Esophagus muscularis mucosa (tissue), 3 donors: ENCODE measurements at regions not wholly inside any gene's neighbourhood (a gene's known extent, or its start where the extent isn't known, plus 50 kb on each side); places are given as distances from the start of the nearest gene placed in this dataset.

Experiments
- POLR2A ChIP-seq: fragments of 450-650 bp; IDR thresholded peaks from one replicate; pipeline ENCODE4 v1.6.1; 2017; ENCODE audit warnings: antibody characterized with exemption, moderate library complexity, mild to moderate bottlenecking, low read depth
- TF ChIP-seq, protein P1 (sequence below), 3 experiments: fragments of 200-600 bp in 2 of 3; fragments of 450-650 bp in 1 of 3; sonication (generic) in 2 of 3; IDR thresholded peaks; one replicate each; pipeline ENCODE4 v1.5.1; 2017 to 2019; ENCODE audit warnings: antibody characterized with exemption in 3 of 3, mild to moderate bottlenecking in 2 of 3, moderate library complexity in 1 of 3

DNA sequence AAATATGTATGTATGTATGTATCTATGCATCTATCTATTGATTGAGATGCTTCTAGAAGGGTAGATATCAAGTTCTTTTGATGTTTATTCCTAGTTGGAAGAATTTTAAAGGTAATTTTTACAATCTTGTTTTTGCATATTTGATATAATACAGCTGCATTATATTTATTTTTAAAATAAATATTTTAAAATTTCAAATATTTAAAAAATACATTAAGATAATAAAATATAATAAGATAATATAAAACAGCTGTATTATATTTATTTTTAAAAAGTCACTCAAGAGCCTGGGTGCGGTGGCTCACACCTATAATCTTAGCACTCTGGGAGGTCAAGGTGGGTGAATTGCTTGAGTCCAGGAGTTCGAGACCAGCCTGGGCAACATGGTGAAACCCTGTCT lies 92.5 kb downstream of the LIPG start:
- TF ChIP-seq POLR2A: no peak
- TF ChIP-seq, protein P1, sequence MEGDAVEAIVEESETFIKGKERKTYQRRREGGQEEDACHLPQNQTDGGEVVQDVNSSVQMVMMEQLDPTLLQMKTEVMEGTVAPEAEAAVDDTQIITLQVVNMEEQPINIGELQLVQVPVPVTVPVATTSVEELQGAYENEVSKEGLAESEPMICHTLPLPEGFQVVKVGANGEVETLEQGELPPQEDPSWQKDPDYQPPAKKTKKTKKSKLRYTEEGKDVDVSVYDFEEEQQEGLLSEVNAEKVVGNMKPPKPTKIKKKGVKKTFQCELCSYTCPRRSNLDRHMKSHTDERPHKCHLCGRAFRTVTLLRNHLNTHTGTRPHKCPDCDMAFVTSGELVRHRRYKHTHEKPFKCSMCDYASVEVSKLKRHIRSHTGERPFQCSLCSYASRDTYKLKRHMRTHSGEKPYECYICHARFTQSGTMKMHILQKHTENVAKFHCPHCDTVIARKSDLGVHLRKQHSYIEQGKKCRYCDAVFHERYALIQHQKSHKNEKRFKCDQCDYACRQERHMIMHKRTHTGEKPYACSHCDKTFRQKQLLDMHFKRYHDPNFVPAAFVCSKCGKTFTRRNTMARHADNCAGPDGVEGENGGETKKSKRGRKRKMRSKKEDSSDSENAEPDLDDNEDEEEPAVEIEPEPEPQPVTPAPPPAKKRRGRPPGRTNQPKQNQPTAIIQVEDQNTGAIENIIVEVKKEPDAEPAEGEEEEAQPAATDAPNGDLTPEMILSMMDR (IDR thresholded peaks at IDR 0.05): no peak
